GM23248 (cell line): ENCODE measurements at regions not wholly inside any gene's neighbourhood (a gene's known extent, or its start where the extent isn't known, plus 50 kb on each side); places are given as distances from the start of the nearest gene placed in this dataset.

Experiments
- EZH2 ChIP-seq: fragments of 200-600 bp; sonication (generic); IDR thresholded peaks from 2 replicates; pipeline ENCODE4 v1.6.1; 2018; ENCODE audit warnings: antibody characterized with exemption, mild to moderate bottlenecking; ENCODE audit not compliant: insufficient read depth, poor library complexity, severe bottlenecking
- EZH2phosphoT487 ChIP-seq: fragments of 200-600 bp; sonication (generic); IDR thresholded peaks from 2 replicates; pipeline ENCODE4 v1.6.1; 2018; ENCODE audit warnings: antibody characterized with exemption, moderate library complexity, mild to moderate bottlenecking, low read depth; ENCODE audit not compliant: insufficient read depth

- TF ChIP-seq EZH2 (no peak), EZH2phosphoT487 (no peak)
These were observed 210.8 kb upstream of the THUMPD2 start for GRCh38 chr2:39989888-39990287.
